ENCODE measurements at regions not wholly inside any gene's neighbourhood (a gene's known extent, or its start where the extent isn't known, plus 50 kb on each side); places are given as distances from the start of the nearest gene placed in this dataset.

DNA sequence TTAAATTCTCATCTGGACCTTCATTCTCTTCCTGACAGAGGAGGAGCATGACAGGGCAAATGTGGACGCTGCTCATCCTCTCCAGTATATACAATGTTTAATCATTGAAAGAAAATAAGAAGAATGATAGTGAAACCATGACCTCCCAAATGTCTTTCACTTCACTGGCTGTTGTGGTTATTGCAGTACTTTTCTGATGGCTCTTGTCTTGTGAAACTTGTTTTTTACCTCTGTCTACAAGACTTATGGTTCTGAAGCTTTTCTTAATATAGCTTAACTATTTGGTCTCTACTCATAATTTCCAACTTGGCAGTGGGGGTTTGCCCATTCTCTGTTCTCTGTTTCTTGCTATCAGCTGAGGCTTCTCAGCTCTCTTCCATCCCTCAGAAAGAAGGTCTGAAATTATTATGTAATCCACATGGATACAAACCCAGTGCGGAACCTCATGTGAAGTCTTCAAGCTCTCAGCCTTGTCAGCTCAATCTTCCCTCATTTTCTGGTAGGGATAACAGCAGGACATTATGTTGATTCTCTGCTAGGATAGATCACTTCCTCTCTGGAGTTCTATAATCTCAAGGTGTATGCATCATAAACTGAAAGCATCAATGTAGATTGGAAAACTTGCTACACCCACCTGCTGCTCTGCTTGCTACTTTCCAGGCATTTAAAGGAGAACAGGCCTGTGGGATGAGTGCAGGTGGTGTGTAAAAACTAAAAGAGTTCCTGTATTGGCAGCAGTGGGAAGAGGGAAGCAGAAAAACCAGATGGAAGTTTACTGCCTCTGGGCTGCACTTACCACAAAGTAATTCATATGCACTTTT is 250.3 kb upstream of the HTR2A start:
- DNase-seq, result no peak

DNA sequence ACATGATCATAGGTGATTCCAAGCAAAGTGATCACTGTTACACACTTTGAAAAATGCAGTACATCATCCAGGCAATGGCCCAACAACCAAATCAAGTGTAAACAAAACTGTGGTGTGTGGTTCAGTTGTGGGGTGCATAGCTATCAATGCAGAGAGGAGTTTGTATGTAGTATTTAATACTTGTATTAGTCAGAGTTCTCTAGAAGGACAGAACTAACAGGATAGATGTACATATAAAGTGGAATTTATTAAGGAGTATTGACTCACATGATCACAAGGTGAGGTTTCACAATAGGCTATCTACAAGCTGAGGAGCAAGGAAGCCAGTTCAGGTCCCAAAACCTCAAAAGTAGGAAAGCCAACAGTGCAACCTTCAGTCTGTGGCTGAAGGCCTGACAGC is 249.3 kb upstream of the HTR2A start:
- DNase-seq, result no peak

DNA sequence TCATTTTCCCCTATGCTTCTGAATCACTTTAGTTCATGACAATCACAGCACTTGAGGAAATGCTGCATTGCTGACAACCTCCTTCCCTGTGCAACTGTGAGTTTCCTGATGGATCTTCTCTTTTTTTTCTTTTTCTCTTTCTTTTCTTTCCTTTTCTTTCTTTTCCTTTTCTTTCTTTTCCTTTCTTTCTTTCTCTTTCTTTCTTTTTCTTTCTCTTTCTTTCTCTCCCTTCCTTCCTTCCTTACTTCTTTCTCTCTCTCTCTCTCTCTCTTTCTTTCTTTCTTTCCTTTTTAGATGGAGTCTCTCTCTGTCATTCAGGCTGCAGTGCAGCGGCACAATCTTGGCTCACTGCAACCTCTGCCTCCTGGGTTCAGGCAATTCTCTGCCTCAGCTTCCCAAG is 247.9 kb upstream of the HTR2A start:
- DNase-seq, result no peak

DNA sequence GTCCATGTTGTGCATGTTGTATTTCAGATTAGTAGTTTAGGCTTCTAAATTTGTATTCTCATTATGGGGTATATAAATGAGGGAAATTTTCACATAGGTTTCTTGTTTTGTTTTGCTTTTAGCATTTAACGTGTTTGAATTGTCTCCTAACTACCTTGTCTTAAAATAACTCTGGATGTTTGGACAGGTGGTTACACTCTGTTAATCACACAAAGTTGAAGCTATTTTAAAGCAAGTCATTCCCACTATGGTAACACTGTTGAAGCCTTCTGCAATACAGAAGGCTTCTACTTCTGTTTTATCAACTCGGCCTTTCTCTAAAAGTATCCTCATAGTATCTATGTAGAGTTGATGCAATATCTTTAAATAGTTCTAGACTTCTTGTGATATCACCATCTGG is 245.3 kb upstream of the HTR2A start:
- DNase-seq, result no peak

DNA sequence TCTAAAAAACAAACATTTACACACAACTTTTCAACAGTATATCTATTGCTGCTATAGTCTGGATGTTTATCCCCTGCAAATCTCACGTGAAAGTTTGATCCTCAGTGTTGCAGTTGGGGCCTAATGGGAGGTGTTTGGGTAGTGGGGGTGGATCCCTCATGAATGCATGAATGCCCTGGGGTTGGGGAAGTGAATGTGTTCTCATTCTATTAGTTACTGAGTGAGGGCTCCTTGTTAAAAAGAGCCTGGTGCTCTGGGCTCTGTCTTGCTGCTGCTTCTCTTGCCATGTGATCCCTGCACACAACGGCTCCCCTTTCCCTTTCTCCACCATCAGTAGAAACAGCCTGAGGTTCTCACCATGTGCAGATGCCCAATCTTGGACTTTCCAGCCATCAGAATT is 242.7 kb upstream of the HTR2A start:
- no peak for DNase-seq

DNA sequence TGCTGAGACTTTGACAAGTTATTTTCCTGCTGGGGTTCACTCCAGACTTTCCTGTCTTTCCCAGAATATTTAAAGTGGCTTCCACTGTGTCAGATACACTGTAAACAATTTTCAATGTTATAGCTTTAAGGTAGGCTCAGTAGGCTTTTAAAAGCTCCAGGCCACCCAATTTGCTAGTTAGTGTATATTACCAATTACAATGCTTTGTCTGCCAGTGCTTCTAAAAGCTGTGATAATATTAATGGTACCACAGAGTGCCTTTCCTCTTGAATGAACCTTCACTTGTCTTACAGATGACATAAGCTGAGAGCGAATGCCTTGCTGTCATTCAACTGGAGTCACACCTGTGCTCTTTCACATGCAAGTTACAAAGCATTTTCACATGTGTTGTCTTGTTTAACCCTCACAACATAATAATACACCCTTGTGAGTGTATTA is 239.7 kb upstream of the HTR2A start:
- DNase-seq, result no peak

DNA sequence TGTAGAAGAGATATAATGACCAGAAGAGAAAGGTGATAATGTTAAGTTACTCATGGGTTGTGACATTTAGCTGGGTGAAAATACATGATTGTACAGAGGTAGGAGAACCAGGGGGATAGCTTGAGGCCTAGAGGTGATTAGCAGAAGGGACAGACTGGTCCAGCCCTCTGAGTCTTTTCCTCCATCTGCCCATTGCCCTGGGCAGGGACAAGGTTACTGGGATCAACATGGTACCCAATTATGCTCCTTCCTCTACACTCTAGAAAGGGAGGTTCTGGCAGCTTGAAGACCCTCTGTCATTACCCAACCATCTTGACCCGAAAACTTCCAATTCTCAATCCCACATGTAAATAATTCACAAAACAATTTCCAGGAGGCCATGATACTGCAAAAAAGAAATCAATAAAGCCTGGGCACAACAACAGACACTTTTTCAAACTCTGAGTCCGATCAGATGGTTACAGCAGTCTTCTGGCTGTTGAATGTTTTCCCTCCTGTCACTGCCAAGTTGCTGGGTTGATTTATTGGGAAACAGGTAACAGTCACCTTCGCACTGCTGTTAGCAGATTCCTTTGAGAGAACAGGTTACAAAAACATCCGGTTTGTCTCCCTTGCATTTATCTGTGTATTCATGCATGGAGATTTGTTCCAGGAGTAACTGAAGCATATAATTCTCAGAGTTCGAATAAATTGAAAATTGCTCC is 239.1 kb upstream of the HTR2A start:
- no peak for DNase-seq

DNA sequence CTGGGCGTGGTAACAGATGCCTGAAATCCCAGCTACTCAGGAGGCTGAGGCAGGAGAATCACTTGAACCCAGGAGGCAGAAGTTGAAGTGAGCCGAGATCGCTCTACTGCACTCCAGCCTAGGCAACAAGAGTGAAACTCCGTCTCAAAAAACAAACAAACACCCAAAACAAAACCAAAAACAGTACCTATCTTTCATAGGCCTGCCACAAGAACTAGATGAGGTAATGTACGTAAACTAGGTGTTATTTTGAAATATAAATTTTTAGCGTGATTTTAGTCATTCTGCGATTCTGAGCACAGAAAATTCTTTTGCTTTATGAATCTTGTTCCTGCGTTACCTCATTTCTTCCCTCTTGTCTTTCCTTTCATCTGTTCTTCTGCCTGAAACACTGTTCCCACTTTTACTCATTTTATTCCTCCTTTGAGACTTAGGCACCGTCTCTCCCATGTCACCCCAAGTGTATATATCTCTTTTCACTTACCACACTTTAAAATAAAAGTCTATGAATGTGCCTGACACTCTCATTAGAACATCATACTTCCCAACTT is 238.2 kb upstream of the HTR2A start:
- no peak for DNase-seq

DNA sequence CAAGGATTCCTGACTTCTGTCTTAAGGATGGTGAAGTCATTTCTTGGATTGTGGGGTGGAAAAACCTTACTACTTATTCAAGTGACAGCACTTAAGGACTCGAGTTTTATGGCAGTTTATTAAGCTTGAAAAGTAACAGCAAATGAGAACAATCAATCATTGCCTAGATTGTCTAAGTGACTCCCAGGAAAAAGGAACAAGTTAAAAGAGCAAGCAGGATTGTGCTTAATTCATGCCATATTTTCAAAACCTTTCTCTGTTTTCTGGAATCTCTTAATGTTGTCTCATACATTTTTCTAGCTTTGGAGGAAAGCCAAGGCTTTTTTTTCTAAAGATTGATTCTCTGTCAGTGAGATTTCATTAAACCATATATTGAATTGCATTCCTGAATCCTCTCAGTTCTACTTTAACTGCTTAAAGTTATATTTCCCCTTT is 236.2 kb upstream of the HTR2A start:
- DNase-seq, result no peak

DNA sequence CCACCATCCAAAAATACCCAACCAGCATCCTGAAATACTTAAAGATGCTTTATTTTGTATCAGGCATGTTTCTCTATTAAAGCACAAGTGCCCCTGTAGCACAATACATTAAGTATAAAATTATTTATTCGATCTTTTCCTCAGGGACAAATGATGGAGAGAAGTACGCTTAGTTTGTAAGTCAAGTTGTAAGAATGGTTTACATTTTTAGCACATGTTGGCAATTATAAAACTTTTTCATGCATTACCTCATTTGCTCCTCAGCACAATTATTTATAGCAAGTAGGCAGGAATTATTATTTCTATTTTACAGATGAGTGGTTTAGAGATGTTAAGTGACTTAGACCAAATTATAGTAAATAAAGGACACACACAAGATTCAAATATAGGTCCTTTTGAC is 232.6 kb upstream of the HTR2A start:
- DNase-seq, result no peak

DNA sequence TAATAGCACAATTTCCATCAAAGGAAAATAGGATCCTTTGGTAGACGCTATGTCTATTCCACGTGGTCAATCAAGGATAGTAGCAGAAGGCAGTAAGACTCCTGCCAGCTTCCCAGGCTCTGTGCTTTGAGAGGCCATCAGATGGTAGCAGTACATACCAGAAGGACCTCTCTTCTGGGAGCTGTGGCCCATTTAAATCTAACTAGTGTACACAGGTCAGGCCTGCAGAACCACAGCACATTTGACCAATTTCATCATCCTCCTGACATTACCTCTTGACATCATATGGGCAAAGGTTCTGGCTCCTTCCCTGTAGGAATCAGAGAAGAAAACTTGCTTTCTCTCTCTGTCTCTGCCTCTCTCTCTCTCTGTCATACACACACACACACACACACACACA is 229.6 kb upstream of the HTR2A start:
- DNase-seq, result no peak

DNA sequence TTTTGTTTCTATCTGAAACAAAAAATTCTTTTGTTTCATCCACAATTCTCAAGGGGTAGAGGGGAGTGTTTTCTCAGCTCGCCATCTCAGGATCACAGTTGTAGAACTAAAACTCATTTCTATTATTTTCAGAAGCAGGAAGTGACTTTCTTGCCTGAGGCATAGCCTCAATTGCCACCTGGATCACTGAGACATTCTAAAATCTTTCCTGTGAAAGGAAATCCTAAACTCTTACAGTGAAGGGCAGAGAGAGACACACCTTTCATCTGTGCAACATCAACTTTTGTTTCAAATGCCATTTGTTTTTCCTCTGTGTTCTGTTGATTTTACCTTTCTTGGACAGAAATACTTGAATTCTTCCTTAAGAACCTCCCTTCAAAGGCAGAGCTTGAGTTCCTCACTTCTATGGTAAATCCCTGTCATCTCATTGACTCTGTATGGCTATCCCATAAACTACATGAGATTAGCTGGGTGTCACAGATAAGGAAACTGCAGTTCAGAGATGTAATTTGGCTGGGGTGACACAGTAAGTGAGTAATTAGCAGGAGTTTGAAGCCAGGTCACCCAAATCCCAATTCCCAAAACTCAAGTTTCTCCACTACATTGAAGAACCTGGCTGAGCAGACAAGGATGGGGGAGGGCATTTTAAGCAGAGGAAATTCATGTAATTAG is 224.4 kb upstream of the HTR2A start:
- no peak for DNase-seq

DNA sequence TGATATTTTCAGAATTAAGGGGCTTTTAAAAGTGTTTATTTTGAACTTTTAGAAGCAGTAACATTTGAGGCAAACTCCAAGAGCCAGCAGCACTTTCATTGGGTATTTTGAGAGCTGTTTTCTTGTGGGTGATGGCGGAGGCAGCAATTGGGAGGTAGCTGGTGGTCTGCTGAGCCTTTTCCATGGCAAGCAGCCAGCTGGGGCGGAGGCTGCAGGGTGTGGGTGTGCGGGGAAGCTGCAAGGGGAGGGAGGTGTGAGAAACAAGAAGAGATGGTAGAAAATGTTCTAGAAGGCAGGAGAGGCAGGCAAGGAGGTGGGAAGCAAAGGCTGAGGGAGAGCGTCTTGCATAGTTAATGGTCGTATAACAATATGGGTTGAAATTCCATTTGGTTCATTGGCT is 223.4 kb upstream of the HTR2A start:
- no peak for DNase-seq

DNA sequence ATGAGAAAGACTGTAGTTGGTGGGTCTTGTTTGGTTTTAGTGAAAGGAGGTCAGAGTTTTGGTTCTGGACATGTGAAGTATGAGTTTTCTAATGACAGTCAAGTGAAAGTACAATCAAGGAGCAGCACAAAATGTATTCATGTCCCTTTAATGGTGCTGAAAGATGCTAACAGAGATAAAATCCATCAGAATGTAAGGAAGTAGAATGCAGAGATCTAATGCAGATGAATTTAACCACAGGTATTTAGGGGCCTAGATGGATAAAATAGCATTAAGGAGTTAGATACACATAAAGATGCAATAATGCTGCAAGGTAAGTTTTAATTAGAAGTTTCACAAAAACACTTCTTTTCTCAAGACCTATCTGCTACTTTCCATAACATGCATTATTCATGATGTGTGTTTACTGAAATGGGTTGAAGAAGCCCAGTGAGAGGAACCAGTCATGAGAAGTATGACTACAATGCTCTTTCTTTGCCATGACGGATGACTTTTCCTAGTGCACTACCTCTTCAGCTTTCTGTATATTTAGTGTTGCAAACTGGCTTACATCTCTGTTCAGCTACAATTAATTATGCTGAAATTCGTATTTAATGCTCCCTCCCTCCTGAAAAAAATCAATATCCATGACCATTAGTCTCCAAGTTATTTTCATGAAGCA is 222.9 kb upstream of the HTR2A start:
- no peak for DNase-seq

DNA sequence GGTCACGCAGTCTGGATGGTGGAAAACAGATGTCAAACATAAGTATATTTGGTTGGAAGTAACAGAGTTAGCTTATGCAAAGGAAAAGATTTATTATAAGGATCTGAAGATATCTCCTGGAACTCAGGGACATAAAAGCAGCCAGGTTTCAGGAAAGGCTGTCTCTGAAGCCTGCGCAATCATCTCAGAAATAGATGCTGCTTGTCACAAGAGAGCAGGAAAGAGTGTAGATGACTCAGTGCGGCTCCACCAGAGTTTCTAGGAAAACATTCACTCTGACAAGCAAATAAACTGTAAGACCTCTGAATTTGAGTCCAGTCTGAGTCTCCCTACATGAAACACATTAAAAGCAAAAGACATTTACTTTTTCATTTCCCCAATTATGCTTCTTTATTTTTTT is 220.4 kb upstream of the HTR2A start:
- no peak for DNase-seq

DNA sequence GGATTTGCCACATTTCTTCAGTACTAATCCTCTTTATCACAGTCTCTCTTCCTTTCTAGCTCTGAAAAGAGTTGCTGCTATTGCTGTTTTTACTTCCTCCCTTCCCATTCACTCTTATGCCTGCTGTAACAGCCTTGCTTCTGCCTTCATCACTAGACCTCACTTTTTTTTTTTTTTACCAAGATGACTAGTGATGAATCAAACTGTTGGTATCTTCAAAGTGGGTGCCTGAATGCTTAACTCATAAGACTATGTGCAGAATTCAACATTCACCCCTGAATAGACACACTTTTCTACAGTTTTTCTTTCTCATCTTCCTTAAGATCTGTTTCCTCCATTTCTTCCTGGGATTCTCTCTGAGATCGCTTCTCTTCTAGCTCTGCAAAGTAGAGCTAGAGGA is 217.2 kb upstream of the HTR2A start:
- no peak for DNase-seq

DNA sequence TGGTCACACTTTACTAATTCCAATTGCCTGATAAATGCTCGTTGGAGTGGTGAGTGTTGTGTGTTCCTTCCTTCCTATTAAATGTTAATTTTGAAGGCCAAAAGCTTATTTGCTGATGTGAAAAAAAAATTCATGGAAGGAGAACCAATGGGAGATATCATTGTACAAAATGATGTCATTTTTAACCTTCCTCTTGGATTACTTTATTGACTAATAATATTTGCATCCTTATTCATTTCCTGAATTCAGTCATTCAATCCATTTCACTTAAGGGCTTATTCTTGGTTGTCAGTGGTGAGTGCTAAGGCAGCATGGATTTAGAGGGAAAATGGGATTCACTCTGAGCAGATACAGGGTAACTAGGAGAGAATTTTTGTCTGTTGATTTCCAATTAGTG is 216.0 kb upstream of the HTR2A start:
- no peak for DNase-seq

DNA sequence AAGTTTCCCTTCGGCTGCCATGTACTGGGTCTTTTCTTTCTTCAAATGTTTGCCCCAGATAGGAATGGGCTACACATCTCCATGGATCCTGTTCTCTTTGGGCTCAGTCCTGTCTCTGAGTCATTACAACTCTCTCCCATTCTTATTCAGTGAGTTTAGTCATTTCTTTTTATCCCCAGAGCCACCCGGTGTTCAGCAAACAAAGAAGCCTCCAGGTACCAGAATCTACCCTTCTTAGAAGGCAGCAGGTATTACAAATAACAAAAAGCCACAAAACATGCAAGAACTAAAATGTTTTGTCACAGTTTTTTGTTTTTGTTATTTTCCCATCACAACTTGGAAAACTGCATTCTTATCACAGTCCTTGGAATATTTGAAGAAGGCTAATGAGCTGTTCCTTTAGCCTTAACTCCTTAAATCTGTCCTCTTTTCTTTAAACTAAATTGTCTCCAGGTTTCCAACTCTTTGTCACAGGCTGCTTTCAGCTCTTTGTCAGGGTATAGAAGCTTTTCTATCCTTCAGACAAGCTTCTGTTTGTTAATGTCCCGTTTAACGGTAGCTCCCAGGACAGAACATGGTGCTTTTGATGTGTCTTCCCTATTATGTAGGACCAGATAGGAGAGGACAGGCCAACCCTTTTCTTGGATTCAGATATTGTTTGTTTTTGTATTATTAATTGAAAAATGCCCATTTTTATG is 215.5 kb upstream of the HTR2A start:
- no peak for DNase-seq

DNA sequence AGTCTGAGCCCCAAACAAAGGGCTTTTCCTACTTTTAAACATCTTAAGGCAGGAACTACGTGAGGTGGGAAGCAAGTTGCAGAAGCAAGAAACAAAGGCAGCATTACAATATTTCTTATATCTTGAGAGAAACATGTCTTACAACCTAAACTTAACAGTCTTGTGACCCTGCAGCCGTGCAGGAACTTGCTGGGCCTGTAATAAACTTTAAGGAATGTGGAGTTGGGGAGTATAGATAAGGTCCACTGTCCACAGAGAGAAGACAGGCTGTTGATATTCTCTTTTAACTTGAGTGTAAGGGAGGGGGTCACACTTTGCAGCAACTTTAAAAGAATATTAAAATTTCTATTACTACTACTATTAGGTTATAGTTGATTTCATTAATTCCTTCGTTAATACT is 214.6 kb upstream of the HTR2A start:
- DNase-seq, result no peak

DNA sequence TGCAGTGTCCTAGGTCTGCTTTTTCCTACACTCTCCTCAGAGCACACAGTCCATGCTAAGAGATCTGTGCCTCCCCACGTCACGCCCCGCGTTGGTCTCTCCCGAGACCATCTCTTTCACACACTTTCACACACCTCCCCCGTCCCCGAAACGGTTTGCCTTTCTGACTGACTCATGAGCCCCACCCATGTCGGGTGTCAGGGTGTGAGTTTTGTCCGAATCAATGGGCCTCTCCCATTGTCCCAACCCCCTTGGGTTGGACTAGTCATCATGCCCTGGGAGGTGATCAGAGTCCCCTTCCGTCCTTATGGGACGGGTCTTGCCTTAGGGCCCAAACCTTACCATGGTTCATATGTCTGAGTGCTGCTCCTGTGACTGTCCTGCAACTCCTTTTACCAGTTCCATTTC is 214.0 kb upstream of the HTR2A start:
- no peak for DNase-seq

DNA sequence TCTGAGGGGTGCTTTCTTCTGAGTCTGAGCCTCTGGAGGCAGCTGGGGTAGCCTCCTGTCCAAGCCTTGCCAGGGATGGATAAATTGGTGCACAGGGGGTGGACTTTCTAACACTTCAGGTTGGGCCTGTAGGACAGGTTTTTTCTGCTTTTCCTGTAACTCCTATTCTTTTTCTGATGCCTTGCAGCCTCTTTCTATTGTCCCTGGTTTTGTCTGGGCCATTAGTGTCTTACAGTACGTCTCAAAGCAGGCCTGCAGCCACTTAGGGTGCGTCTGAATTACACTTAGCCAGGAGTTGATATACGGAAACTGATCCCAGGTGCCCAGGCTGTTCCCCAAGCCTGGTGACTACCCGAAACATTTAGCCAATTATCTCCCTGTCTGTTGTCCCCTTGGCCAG is 213.3 kb upstream of the HTR2A start:
- DNase-seq, result no peak

DNA sequence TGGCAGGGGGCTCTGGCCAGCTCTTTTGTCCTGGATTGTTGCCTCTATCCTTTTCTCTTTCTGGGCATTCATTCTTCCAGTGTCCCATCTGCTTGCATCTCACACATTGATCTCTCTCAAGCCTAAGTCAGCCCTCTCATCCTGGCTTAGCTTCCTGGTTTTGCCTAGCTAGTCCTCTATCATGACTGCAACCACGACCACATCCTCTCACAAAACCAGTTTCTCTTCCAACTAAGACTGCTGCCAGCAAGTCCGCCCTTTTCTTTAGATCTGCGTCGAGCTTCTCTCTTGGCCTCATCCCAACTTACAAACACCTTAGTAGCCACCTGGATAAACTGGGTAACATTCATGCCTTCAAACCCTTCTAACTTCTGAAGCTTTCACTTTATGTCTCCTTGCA is 212.2 kb upstream of the HTR2A start:
- no peak for DNase-seq
